CD14-positive monocyte (primary cell): ENCODE measurements at regions not wholly inside any gene's neighbourhood (a gene's known extent, or its start where the extent isn't known, plus 50 kb on each side); places are given as distances from the start of the nearest gene placed in this dataset.
"Not testable (repeated sequence)": the region's sequence is repeated elsewhere in the genome, so short reads cannot be mapped to it uniquely, and the experiment has no call there.

Experiments
- DNase-seq, 3 donors: peaks; one replicate each; pipeline ENCODE4 v3.0.0-alpha.2; 2011 to 2022
- H2AFZ ChIP-seq: 2 replicates; pipeline ENCODE4 v1.6.0; 2012; ENCODE audit warnings: mild to moderate bottlenecking, low read depth, low read length, inconsistent platforms; ENCODE audit not compliant: insufficient read depth, poor library complexity, severe bottlenecking
- H3K27ac ChIP-seq, 2 donors: 1 replicate in 1 of 2; 2 replicates in 1 of 2; pipeline ENCODE4 v1.5.1; 2012 to 2013; ENCODE audit warnings: low read length in 2 of 2, control low read depth in 1 of 2, inconsistent platforms in 1 of 2, low read depth in 1 of 2, mild to moderate bottlenecking in 1 of 2
- H3K27me3 ChIP-seq, 2 donors: one replicate each; pipeline versions ENCODE4 v1.6.0 to v1.6.1; 2011 to 2013; ENCODE audit warnings: low read length in 2 of 2; ENCODE audit not compliant: control insufficient read depth in 2 of 2, insufficient read depth in 2 of 2
- H3K36me3 ChIP-seq, 2 donors: replicated peaks in 1 of 2; 1 replicate in 1 of 2; 2 replicates in 1 of 2; pipeline versions ENCODE4 v1.5.1 to v1.6.1; 2012 to 2013; ENCODE audit warnings: low read length in 2 of 2, control low read depth in 1 of 2, inconsistent platforms in 1 of 2, mild to moderate bottlenecking in 1 of 2; ENCODE audit not compliant: insufficient read depth in 2 of 2, control insufficient read depth in 1 of 2
- H3K4me1 ChIP-seq, 2 donors: 1 replicate in 1 of 2; 2 replicates in 1 of 2; pipeline versions ENCODE4 v1.5.1 to v1.6.1; 2012 to 2013; ENCODE audit warnings: low read length in 2 of 2, control low read depth in 1 of 2, inconsistent platforms in 1 of 2, mild to moderate bottlenecking in 1 of 2, moderate library complexity in 1 of 2; ENCODE audit not compliant: insufficient read depth in 2 of 2, control insufficient read depth in 1 of 2
- H3K4me2 ChIP-seq: replicated peaks from 2 replicates; pipeline ENCODE3; 2012; ENCODE audit warnings: low read length, moderate library complexity, mild to moderate bottlenecking; ENCODE audit not compliant: poor library complexity, severe bottlenecking; ENCODE audit errors: extremely low read depth
- H3K4me3 ChIP-seq, 3 experiments: fragments of 200-600 bp in 1 of 3; sonication (generic) in 1 of 3; replicated peaks in 1 of 3; 1 replicate in 2 of 3; 2 replicates in 1 of 3; pipeline ENCODE4 v1.5.1; 2011 to 2013; ENCODE audit warnings: low read length in 3 of 3, mild to moderate bottlenecking in 3 of 3, control low read depth in 2 of 3, low read depth in 2 of 3, inconsistent platforms in 1 of 3, moderate library complexity in 1 of 3
- H3K79me2 ChIP-seq: 2 replicates; pipeline ENCODE4 v1.6.0; 2012; ENCODE audit warnings: mild to moderate bottlenecking, control low read depth, inconsistent platforms, low read length, moderate library complexity; ENCODE audit not compliant: insufficient read depth
- H3K9ac ChIP-seq: 2 replicates; pipeline ENCODE4 v1.6.0; 2017; ENCODE audit warnings: low read length, mild to moderate bottlenecking; ENCODE audit not compliant: insufficient read depth, poor library complexity, severe bottlenecking
- H3K9me3 ChIP-seq, 2 donors: replicated peaks in 1 of 2; 1 replicate in 1 of 2; 2 replicates in 1 of 2; pipeline versions ENCODE4 v1.5.1 to v1.6.1; 2012 to 2013; ENCODE audit warnings: low read length in 2 of 2, control low read depth in 1 of 2; ENCODE audit not compliant: control insufficient read depth in 1 of 2, insufficient read depth in 1 of 2
- H4K20me1 ChIP-seq: 2 replicates; pipeline ENCODE4 v1.6.0; 2012; ENCODE audit warnings: mild to moderate bottlenecking, low read length, control low read depth, moderate library complexity; ENCODE audit not compliant: insufficient read depth
- H3K27ac Mint-ChIP-seq, 7 donors: one replicate each; pipeline ENCODE4 v1.8.0; 2020; ENCODE audit warnings: mild to moderate bottlenecking in 7 of 7, mixed read lengths in 7 of 7, moderate library complexity in 6 of 7, inconsistent platforms in 2 of 7
- H3K27me3 Mint-ChIP-seq, 3 donors: one replicate each; pipeline ENCODE4 v1.8.0; 2021 to 2022; ENCODE audit warnings: low read depth in 3 of 3, mild to moderate bottlenecking in 3 of 3, mixed read lengths in 3 of 3, moderate library complexity in 3 of 3, inconsistent platforms in 1 of 3
- H3K36me3 Mint-ChIP-seq, 2 donors: one replicate each; pipeline ENCODE4 v1.8.0; 2020; ENCODE audit warnings: mixed read lengths in 2 of 2, inconsistent platforms in 1 of 2, mild to moderate bottlenecking in 1 of 2
- H3K4me1 Mint-ChIP-seq: one replicate; pipeline ENCODE4 v1.8.0; 2020; ENCODE audit warnings: mild to moderate bottlenecking, mixed read lengths
- H3K4me3 Mint-ChIP-seq, 2 donors: one replicate each; pipeline ENCODE4 v1.8.0; 2020; ENCODE audit warnings: mild to moderate bottlenecking in 2 of 2, mixed read lengths in 2 of 2, moderate library complexity in 1 of 2
- H3K9me3 Mint-ChIP-seq, 7 donors: one replicate each; pipeline ENCODE4 v1.8.0; 2020 to 2022; ENCODE audit warnings: mixed read lengths in 7 of 7, mild to moderate bottlenecking in 6 of 7, moderate library complexity in 6 of 7, inconsistent platforms in 2 of 7
- WGBS: methylation state at CpG from one replicate; pipeline ENCODE4 v1.1.5; 2013; ENCODE audit warnings: missing lambda C conversion rate; ENCODE audit not compliant: insufficient coverage; 5-methylcytosine and 5-hydroxymethylcytosine counted together
- intact Hi-C, 2 donors: fragments of 100-400 bp; cut with micrococcal nuclease; formaldehyde crosslinking; loops; one replicate each; pipeline versions ENCODE4 v1.15.0 to v1.15.1; 2023
- TF ChIP-seq, protein P1 (sequence below): fragments of 200-600 bp; IDR thresholded peaks from one replicate; pipeline ENCODE4 v1.8.0; 2022; ENCODE audit warnings: antibody characterized with exemption, mild to moderate bottlenecking

DNA sequence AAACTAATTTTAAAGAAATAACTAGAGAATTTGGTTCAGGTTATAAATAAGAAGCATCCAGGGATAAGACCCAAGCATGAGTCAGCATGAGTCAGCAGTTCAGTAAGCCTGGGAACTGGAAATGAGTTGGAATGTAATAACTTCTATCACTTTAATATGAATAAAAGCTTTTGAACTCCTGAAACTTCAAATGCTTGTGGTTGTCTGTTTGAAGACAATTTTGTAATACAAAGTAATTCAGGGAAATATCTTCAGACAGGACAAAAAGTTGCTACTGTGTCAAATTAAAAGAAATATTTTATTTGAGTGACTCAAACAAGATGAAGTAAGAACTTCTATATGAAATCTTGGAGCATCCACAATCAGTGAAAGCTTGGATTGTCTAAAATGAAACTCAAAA is 331.2 kb upstream of the DAB2 start:
- H3K4me1 Mint-ChIP-seq, result peaks cover 26% of the 10 kb centered on the region
- no peaks in the 10 kb centered on the region for H3K36me3 ChIP-seq
- no peaks in the 10 kb centered on the region for H3K27me3 ChIP-seq
- H2AFZ ChIP-seq, result no peak overlapping the region
- no peaks in the 10 kb centered on the region for H3K79me2 ChIP-seq
- H3K9me3 ChIP-seq, result no peaks in the 10 kb centered on the region
- intact Hi-C loops, result no loop called here
- H3K9me3 Mint-ChIP-seq, result peaks cover 1 to 7% (median 6%) of the 10 kb centered on the region in 7 donors
- H3K4me2 ChIP-seq, result no peak overlapping the region
- no peak overlapping the region for H3K27ac ChIP-seq
- peaks cover 0 to 3% (median 2%) of the 10 kb centered on the region in 3 donors for H3K27me3 Mint-ChIP-seq
- peak in 1 of 3 donors; percentile 18 for DNase-seq
- no peaks in the 10 kb centered on the region for H4K20me1 ChIP-seq
- H3K4me1 ChIP-seq, result peaks cover 12 to 17% of the 10 kb centered on the region in 2 donors
- H3K36me3 Mint-ChIP-seq, result no peaks in the 10 kb centered on the region
- TF ChIP-seq, protein P1, sequence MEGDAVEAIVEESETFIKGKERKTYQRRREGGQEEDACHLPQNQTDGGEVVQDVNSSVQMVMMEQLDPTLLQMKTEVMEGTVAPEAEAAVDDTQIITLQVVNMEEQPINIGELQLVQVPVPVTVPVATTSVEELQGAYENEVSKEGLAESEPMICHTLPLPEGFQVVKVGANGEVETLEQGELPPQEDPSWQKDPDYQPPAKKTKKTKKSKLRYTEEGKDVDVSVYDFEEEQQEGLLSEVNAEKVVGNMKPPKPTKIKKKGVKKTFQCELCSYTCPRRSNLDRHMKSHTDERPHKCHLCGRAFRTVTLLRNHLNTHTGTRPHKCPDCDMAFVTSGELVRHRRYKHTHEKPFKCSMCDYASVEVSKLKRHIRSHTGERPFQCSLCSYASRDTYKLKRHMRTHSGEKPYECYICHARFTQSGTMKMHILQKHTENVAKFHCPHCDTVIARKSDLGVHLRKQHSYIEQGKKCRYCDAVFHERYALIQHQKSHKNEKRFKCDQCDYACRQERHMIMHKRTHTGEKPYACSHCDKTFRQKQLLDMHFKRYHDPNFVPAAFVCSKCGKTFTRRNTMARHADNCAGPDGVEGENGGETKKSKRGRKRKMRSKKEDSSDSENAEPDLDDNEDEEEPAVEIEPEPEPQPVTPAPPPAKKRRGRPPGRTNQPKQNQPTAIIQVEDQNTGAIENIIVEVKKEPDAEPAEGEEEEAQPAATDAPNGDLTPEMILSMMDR, result no peak
- no peak overlapping the region for H3K4me3 ChIP-seq
- no peak overlapping the region for H3K27ac Mint-ChIP-seq
- no peak overlapping the region for H3K9ac ChIP-seq
- no peak overlapping the region for H3K4me3 Mint-ChIP-seq

DNA sequence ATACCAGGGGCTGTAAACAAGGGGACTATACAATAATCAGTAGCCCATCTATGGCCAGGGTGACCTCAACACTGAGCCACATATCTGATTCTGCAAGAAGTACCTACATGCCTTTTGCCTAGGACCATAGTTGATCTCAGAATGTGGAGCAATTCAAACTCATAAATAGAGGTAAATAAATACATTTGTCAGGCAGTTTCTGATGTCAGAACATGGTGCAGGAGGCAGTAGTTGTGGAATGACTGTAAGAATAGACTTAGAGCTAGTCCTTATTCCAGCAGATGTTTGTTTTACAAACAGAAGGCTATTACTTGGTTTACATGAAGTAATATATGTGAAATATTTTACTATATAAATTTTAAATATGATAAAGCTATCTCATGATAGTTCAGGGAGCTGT is 330.7 kb upstream of the DAB2 start:
- no peak overlapping the region for H3K4me2 ChIP-seq
- H2AFZ ChIP-seq, result no peak overlapping the region
- H3K4me1 ChIP-seq, result peaks cover 6 to 12% of the 10 kb centered on the region in 2 donors
- H3K36me3 ChIP-seq, result no peaks in the 10 kb centered on the region
- intact Hi-C loops, result no loop called here
- Mint-ChIP-seq H3K27me3 (peaks cover 0 to 3% (median 2%) of the 10 kb centered on the region in 3 donors), H3K27ac (no peak overlapping the region), H3K36me3 (no peaks in the 10 kb centered on the region), H3K4me1 (peaks cover 21% of the 10 kb centered on the region), H3K9me3 (peaks cover 3 to 9% (median 6%) of the 10 kb centered on the region in 7 donors), H3K4me3 (no peak overlapping the region)
- H3K27me3 ChIP-seq, result no peaks in the 10 kb centered on the region
- no peak overlapping the region for H3K4me3 ChIP-seq
- no peak overlapping the region for H3K27ac ChIP-seq
- H4K20me1 ChIP-seq, result no peaks in the 10 kb centered on the region
- no peak overlapping the region for H3K9ac ChIP-seq
- DNase-seq, result no peak
- no peaks in the 10 kb centered on the region for H3K79me2 ChIP-seq
- H3K9me3 ChIP-seq, result no peaks in the 10 kb centered on the region
- TF ChIP-seq, protein P1, result no peak

DNA sequence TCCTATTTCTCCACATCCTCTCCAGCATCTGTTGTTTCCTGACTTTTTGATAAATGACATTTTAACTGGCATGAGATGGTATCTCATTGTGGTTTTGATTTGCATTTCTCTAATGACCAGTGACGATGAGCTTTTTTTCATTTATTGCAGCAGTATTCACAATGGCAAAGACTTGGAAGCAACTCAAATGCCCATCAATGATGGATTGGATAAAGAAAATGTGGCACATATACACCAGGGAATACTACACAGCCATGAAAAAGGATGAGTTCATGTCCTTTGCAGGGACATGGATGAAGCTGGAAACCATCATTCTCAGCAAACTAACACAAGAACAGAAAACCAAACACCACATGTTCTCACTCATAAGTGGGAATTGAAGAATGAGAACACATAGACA is 329.0 kb upstream of the DAB2 start:
- H4K20me1 ChIP-seq, H3K27me3 Mint-ChIP-seq, H3K4me2 ChIP-seq, H3K27ac ChIP-seq, intact Hi-C loops, H3K9me3 ChIP-seq, H3K36me3 ChIP-seq, H3K4me1 ChIP-seq, H2AFZ ChIP-seq, H3K4me3 Mint-ChIP-seq, H3K9ac ChIP-seq, H3K4me1 Mint-ChIP-seq, H3K79me2 ChIP-seq, H3K27ac Mint-ChIP-seq, H3K27me3 ChIP-seq, H3K4me3 ChIP-seq, H3K36me3 Mint-ChIP-seq, DNase-seq: not testable (repeated sequence)
- H3K9me3 Mint-ChIP-seq, result peaks cover 3 to 13% (median 6%) of the 10 kb centered on the region in 7 donors
- WGBS, result no CpG with 5 or more reads among the region's 1 CpG
